H7 (cell line): ENCODE measurements at regions not wholly inside any gene's neighbourhood (a gene's known extent, or its start where the extent isn't known, plus 50 kb on each side); places are given as distances from the start of the nearest gene placed in this dataset.
"Not testable (repeated sequence)": the region's sequence is repeated elsewhere in the genome, so short reads cannot be mapped to it uniquely, and the experiment has no call there.

Source experiments
- DNase-seq: peaks from one replicate; pipeline ENCODE4 v3.0.0; 2012
- H3K27me3 ChIP-seq: 2 replicates; pipeline ENCODE4 v1.6.0; 2011; ENCODE audit warnings: mild to moderate bottlenecking, low read length; ENCODE audit not compliant: control insufficient read depth, insufficient read depth
- H3K36me3 ChIP-seq: replicated peaks from 2 replicates; pipeline ENCODE4 v1.5.1; 2011; ENCODE audit warnings: low read length; ENCODE audit not compliant: control insufficient read depth, insufficient read depth
- H3K4me3 ChIP-seq: 2 replicates; pipeline ENCODE4 v1.5.1; 2011; ENCODE audit warnings: low read depth, mild to moderate bottlenecking, control low read depth, low read length, moderate library complexity; ENCODE audit not compliant: insufficient read depth

GRCh38 chr1:189628857-189629256 is 848.8 kb downstream of the BRINP3 start:
- H3K4me3 ChIP-seq = no peak overlapping the region
- no peak for DNase-seq
- H3K27me3 ChIP-seq = no peaks in the 10 kb centered on the region
- H3K36me3 ChIP-seq = no peaks in the 10 kb centered on the region

GRCh38 chr1:189633658-189634057 is 844.0 kb downstream of the BRINP3 start:
- Histone ChIP-seq H3K36me3 (no peaks in the 10 kb centered on the region), H3K27me3 (no peaks in the 10 kb centered on the region), H3K4me3 (no peak overlapping the region)
- no peak for DNase-seq

- no peaks in the 10 kb centered on the region for H3K27me3 ChIP-seq
- no peak for DNase-seq
Measured at GRCh38 chr1:189637041-189637440, 840.6 kb downstream of the BRINP3 start.

GRCh38 chr1:189644156-189644555 is 833.5 kb downstream of the BRINP3 start:
- H3K36me3 ChIP-seq, DNase-seq, H3K4me3 ChIP-seq, H3K27me3 ChIP-seq: not testable (repeated sequence)

More at GRCh38 chr1:189637041-189637440, 840.6 kb downstream of the BRINP3 start:
- Histone ChIP-seq H3K4me3 (no peak overlapping the region), H3K36me3 (no peaks in the 10 kb centered on the region)

GRCh38 chr1:189644970-189645369 is 832.7 kb downstream of the BRINP3 start:
- DNase-seq = no peak
- Histone ChIP-seq H3K36me3 (no peaks in the 10 kb centered on the region), H3K27me3 (no peaks in the 10 kb centered on the region), H3K4me3 (no peak overlapping the region)

- no peak for DNase-seq
- no peak overlapping the region for H3K4me3 ChIP-seq
- H3K27me3 ChIP-seq = no peaks in the 10 kb centered on the region
- no peaks in the 10 kb centered on the region for H3K36me3 ChIP-seq
Measured at GRCh38 chr1:189646066-189646465, 831.6 kb downstream of the BRINP3 start.

GRCh38 chr1:189654906-189655305 is 822.8 kb downstream of the BRINP3 start:
- Histone ChIP-seq H3K27me3 (no peaks in the 10 kb centered on the region), H3K36me3 (no peaks in the 10 kb centered on the region), H3K4me3 (no peak overlapping the region)
- no peak for DNase-seq

GRCh38 chr1:189656628-189657530 is 820.8 kb downstream of the BRINP3 start:
- H3K36me3 ChIP-seq = no peaks in the 10 kb centered on the region
- no peaks in the 10 kb centered on the region for H3K27me3 ChIP-seq
- no peak for DNase-seq
- no peak overlapping the region for H3K4me3 ChIP-seq

GRCh38 chr1:189657715-189658114 is 819.9 kb downstream of the BRINP3 start:
- DNase-seq = no peak
- no peaks in the 10 kb centered on the region for H3K36me3 ChIP-seq
- no peak overlapping the region for H3K4me3 ChIP-seq
- no peaks in the 10 kb centered on the region for H3K27me3 ChIP-seq

GRCh38 chr1:189658381-189658780 is 819.3 kb downstream of the BRINP3 start:
- Histone ChIP-seq H3K36me3 (no peaks in the 10 kb centered on the region), H3K4me3 (no peak overlapping the region), H3K27me3 (no peaks in the 10 kb centered on the region)
- DNase-seq = no peak

- no peaks in the 10 kb centered on the region for H3K27me3 ChIP-seq
- H3K4me3 ChIP-seq = no peak overlapping the region
- DNase-seq = no peak
- H3K36me3 ChIP-seq = no peaks in the 10 kb centered on the region
Measured at GRCh38 chr1:189659731-189660130, 817.9 kb downstream of the BRINP3 start.

- Histone ChIP-seq H3K4me3 (no peak overlapping the region), H3K36me3 (no peaks in the 10 kb centered on the region), H3K27me3 (no peaks in the 10 kb centered on the region)
- no peak for DNase-seq
Measured at GRCh38 chr1:189662190-189662589, 815.5 kb downstream of the BRINP3 start.

GRCh38 chr1:189669846-189670245 is 807.8 kb downstream of the BRINP3 start:
- Histone ChIP-seq H3K36me3 (no peaks in the 10 kb centered on the region), H3K4me3 (no peak overlapping the region), H3K27me3 (no peaks in the 10 kb centered on the region)
- no peak for DNase-seq

- H3K27me3 ChIP-seq = no peaks in the 10 kb centered on the region
- no peaks in the 10 kb centered on the region for H3K36me3 ChIP-seq
- no peak for DNase-seq
- no peak overlapping the region for H3K4me3 ChIP-seq
Measured at GRCh38 chr1:189673217-189673616, 804.4 kb downstream of the BRINP3 start.

GRCh38 chr1:189675712-189676244 is 801.9 kb downstream of the BRINP3 start:
- no peak overlapping the region for H3K4me3 ChIP-seq
- no peak for DNase-seq
- no peaks in the 10 kb centered on the region for H3K36me3 ChIP-seq
- H3K27me3 ChIP-seq = no peaks in the 10 kb centered on the region
